ACC112 (cell line): ENCODE measurements at regions not wholly inside any gene's neighbourhood (a gene's known extent, or its start where the extent isn't known, plus 50 kb on each side); places are given as distances from the start of the nearest gene placed in this dataset.

Experiments
- H2AFZ ChIP-seq: fragments of 200-600 bp; sonication (generic); one replicate; pipeline ENCODE4 v1.6.0; 2017; ENCODE audit warnings: antibody characterized with exemption, low read length; ENCODE audit not compliant: unreplicated experiment
- H3K27ac ChIP-seq: fragments of 200-600 bp; sonication (generic); 2 replicates; pipeline ENCODE4 v1.5.1; 2014; ENCODE audit warnings: low read depth, mild to moderate bottlenecking, antibody characterized with exemption, low read length, moderate library complexity
- H3K27me3 ChIP-seq: fragments of 200-600 bp; sonication (generic); 2 replicates; pipeline ENCODE4 v1.6.1; 2014; ENCODE audit warnings: mild to moderate bottlenecking, antibody characterized with exemption, low read length, moderate library complexity, mixed read lengths; ENCODE audit not compliant: insufficient read depth
- H3K36me3 ChIP-seq: fragments of 200-600 bp; sonication (generic); 2 replicates; pipeline ENCODE4 v1.6.1; 2016; ENCODE audit warnings: mild to moderate bottlenecking, antibody characterized with exemption, low read length, moderate library complexity, mixed read lengths; ENCODE audit not compliant: insufficient read depth
- H3K4me1 ChIP-seq: fragments of 200-600 bp; sonication (generic); one replicate; pipeline ENCODE4 v1.6.1; 2016; ENCODE audit warnings: low read length, mixed read lengths; ENCODE audit not compliant: insufficient read depth, unreplicated experiment, control insufficient read depth
- H3K4me3 ChIP-seq: fragments of 200-600 bp; sonication (generic); 2 replicates; pipeline ENCODE4 v1.5.1; 2014; ENCODE audit warnings: mild to moderate bottlenecking, low read depth, low read length
- H3K79me2 ChIP-seq: fragments of 200-600 bp; sonication (generic); one replicate; pipeline ENCODE4 v1.6.0; 2016; ENCODE audit warnings: low read length; ENCODE audit not compliant: control insufficient read depth, unreplicated experiment, insufficient read depth

- H3K4me3 ChIP-seq: no peak overlapping the region
- H3K36me3 ChIP-seq: no peaks in the 10 kb centered on the region
- H3K79me2 ChIP-seq: no peaks in the 10 kb centered on the region
- H2AFZ ChIP-seq: no peak overlapping the region
- peaks cover 50% of the 10 kb centered on the region for H3K27me3 ChIP-seq
- no peaks in the 10 kb centered on the region for H3K4me1 ChIP-seq
- no peak overlapping the region for H3K27ac ChIP-seq
Measured at GRCh38 chr2:204177251-204177976, 240.9 kb downstream of the ICOS start.

- Histone ChIP-seq H3K4me1 (no peaks in the 10 kb centered on the region), H2AFZ (no peak overlapping the region), H3K27ac (no peak overlapping the region), H3K36me3 (no peaks in the 10 kb centered on the region), H3K79me2 (no peaks in the 10 kb centered on the region), H3K4me3 (no peak overlapping the region), H3K27me3 (peaks cover 44% of the 10 kb centered on the region)
Measured at GRCh38 chr2:204177977-204178522, 241.5 kb downstream of the ICOS start.

DNA sequence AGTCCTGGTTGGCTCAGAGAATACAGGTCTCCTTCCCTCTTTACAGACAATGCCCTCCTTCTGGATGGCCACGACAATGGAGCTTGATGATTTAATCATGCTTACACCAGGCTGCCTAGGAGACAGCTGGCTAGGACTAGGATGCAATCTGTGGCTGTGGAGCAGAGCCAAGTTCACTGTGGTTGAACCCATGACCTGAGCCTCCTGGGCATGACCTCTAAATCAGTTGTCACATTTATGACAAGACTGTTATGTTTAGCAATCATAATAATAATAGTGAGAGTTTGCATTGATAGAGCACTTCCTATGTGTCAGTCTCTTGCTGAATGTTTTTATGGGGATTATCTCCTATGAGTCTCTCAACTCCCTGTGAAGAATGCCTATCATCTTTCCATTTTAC, 244.1 kb downstream of the ICOS start:
- Histone ChIP-seq H3K4me1 (no peaks in the 10 kb centered on the region), H3K27ac (no peak overlapping the region)

GRCh38 chr2:204183608-204184007, 247.0 kb downstream of the ICOS start:
- Histone ChIP-seq H3K27me3 (peaks cover 44% of the 10 kb centered on the region), H2AFZ (no peak overlapping the region)

More for the DNA sequence above, 244.1 kb downstream of the ICOS start:
- H3K27me3 ChIP-seq: peaks cover 47% of the 10 kb centered on the region
- no peak overlapping the region for H3K4me3 ChIP-seq
- no peaks in the 10 kb centered on the region for H3K79me2 ChIP-seq
- no peak overlapping the region for H2AFZ ChIP-seq
- no peaks in the 10 kb centered on the region for H3K36me3 ChIP-seq

DNA sequence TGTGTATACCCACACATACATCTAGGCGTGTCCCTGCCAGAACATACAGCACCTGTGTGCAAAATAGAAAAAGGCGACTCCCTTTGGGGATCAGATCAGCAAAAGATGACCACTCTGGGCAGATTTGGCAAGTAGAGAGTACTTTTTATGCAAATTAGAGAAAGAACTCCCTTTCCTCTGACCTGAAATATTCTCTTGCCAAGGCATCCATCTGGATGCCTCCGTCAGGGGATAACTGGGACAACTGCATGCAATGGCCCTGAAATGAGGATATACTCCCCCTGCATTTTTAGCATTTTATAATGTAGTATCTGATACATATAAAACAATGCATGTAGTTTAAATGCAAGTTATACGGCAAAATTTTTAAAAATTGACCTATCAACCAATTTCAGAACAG, 247.7 kb downstream of the ICOS start:
- Histone ChIP-seq H2AFZ (no peak overlapping the region), H3K4me1 (no peaks in the 10 kb centered on the region), H3K27me3 (peaks cover 38% of the 10 kb centered on the region), H3K4me3 (no peak overlapping the region), H3K79me2 (no peaks in the 10 kb centered on the region), H3K27ac (no peak overlapping the region), H3K36me3 (no peaks in the 10 kb centered on the region)

More at GRCh38 chr2:204183608-204184007, 247.0 kb downstream of the ICOS start:
- Histone ChIP-seq H3K4me1 (no peaks in the 10 kb centered on the region), H3K27ac (no peak overlapping the region), H3K79me2 (no peaks in the 10 kb centered on the region), H3K4me3 (no peak overlapping the region), H3K36me3 (no peaks in the 10 kb centered on the region)

DNA sequence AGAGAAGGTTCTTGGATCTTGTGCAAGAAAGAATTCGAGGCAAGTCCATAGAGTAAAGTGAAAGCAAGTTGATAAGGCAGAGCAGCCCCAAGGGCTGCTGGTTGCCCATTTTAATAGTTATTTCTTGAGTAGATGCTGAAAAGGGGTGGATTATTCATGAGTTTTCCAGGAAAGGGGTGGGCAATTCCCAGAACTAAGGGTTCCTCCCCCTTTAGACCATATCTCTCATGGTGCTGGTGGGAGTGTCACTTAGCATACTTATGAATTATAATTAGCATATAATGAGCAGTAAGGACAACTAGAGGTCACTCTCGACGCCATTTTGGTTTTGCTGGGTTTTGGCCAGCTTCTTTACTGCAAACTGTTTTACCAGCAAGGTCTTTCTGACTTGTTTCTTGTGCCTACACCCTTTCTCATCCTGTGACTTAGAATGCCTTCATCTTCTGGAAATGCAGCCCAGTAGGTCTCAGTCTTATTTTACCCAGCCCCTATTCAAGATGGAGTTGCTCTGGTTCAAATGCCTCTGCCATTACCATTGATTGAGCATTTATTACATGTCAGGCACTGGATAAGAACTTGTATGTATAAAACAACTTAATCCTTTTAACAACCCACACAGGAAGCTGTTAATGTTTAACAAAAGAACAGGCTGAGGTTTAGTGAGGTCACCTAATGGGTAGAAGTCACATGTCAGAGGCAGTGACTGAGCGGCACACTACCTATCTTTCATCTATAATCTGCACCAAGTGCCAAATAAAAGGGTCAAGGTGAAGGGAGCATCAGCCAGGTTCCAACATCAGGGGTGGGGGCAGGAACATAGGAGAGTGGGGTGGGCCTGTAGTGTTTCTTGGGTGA, 250.9 kb downstream of the ICOS start:
- H2AFZ ChIP-seq: no peak overlapping the region

DNA sequence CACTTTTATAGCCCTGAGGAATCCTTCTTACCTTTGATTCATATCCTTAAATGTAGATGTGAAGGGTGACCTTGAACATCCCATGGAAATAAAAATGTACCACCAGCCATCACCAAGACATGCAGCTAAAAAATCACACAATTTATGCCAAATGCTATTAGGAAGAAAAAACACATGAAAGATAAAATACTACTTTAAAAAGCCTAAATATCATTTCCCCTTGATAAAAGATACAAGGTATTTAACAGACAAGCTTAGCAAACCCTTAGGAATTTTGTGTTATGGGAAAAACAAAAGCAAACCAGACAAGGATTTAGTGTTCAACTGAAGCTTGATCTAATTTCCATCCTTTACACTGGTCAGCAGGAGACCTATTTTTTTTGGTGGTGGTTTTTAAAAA, 255.0 kb downstream of the ICOS start:
- no peak overlapping the region for H2AFZ ChIP-seq
- peaks cover 42% of the 10 kb centered on the region for H3K27me3 ChIP-seq
- H3K27ac ChIP-seq: no peak overlapping the region
- H3K79me2 ChIP-seq: no peaks in the 10 kb centered on the region
- no peaks in the 10 kb centered on the region for H3K36me3 ChIP-seq
- H3K4me3 ChIP-seq: no peak overlapping the region
- H3K4me1 ChIP-seq: no peaks in the 10 kb centered on the region

More for the DNA sequence above, 250.9 kb downstream of the ICOS start:
- no peaks in the 10 kb centered on the region for H3K4me1 ChIP-seq
- no peaks in the 10 kb centered on the region for H3K79me2 ChIP-seq
- no peak overlapping the region for H3K4me3 ChIP-seq
- no peak overlapping the region for H3K27ac ChIP-seq
- no peaks in the 10 kb centered on the region for H3K36me3 ChIP-seq
- peaks cover 31% of the 10 kb centered on the region; the same call in 1 of the 2 replicates for H3K27me3 ChIP-seq

- Histone ChIP-seq H3K27me3 (peaks cover 51% of the 10 kb centered on the region), H2AFZ (no peak overlapping the region), H3K36me3 (no peaks in the 10 kb centered on the region), H3K79me2 (no peaks in the 10 kb centered on the region), H3K4me3 (no peak overlapping the region), H3K27ac (no peak overlapping the region), H3K4me1 (no peaks in the 10 kb centered on the region)
Measured at GRCh38 chr2:204195498-204195897, 258.9 kb downstream of the ICOS start.

- Histone ChIP-seq H3K27me3 (peaks cover 44% of the 10 kb centered on the region), H3K4me3 (no peak overlapping the region), H2AFZ (no peak overlapping the region), H3K79me2 (no peaks in the 10 kb centered on the region), H3K4me1 (no peaks in the 10 kb centered on the region), H3K27ac (no peak overlapping the region), H3K36me3 (no peaks in the 10 kb centered on the region)
Measured at GRCh38 chr2:204197336-204198005, 260.9 kb downstream of the ICOS start.

- Histone ChIP-seq H2AFZ (no peak overlapping the region), H3K4me1 (no peaks in the 10 kb centered on the region), H3K4me3 (no peak overlapping the region), H3K36me3 (no peaks in the 10 kb centered on the region), H3K79me2 (no peaks in the 10 kb centered on the region), H3K27me3 (peaks cover 37% of the 10 kb centered on the region), H3K27ac (no peak overlapping the region)
Measured at GRCh38 chr2:204199357-204199756, 262.8 kb downstream of the ICOS start.
